ENCODE measurements at regions not wholly inside any gene's neighbourhood (a gene's known extent, or its start where the extent isn't known, plus 50 kb on each side); places are given as distances from the start of the nearest gene placed in this dataset.

DNA sequence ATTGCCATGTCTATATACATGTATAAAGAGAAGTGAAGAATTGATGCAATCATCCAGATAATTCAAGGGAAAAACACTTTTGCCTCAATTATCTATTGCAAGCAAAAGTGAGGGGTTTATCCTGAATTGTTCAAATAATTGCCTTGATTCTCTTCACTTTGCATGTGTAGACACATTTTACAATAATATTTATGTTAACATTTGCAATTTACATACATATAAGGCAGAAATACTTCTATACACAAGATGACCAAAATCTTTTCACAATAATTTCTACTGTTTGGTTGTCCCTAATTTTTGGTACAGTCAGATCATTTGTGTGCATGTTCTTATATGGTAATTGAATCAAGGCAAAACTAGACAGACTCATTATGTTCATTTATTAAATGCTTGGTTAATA lies 285.3 kb upstream of the TMEM161B start:
- DNase-seq (ENCODE audit: low read depth) = no peak

DNA sequence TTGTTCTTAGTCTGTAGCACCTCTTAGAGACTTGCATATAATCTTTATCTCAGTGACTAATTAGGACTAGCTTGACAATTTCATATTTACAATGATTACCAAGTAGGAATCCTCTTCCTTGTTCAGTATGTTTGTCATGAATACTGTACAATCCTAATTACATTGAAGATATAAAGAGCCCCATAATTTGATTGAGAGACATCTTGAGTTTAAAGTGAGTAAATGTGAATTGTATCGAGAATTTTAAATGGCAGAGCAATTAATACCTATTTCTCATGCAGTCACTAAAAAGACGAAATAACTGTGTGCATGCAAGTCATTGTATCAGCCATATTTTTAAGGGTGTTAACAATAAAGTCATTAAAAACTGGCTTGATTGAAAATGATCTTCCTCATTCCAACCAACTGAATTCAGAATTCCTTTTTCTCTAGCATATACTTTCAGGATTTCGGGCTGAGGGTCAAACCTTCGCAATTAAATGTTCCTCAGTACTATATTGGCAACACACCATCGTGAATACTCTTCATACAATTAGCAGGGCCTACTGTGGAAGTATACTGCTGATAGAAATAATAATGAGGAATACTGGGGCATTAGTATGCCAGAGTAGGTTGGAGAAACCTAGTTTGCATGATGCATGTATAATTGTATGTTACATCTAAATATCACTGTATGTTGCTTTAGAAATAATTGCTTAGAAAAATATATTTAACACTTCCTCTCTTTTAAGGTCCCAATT lies 284.7 kb upstream of the TMEM161B start:
- no peak overlapping the region for H3K4me3 ChIP-seq (ENCODE audit: low read depth, low read length)
- TF ChIP-seq, protein P1, sequence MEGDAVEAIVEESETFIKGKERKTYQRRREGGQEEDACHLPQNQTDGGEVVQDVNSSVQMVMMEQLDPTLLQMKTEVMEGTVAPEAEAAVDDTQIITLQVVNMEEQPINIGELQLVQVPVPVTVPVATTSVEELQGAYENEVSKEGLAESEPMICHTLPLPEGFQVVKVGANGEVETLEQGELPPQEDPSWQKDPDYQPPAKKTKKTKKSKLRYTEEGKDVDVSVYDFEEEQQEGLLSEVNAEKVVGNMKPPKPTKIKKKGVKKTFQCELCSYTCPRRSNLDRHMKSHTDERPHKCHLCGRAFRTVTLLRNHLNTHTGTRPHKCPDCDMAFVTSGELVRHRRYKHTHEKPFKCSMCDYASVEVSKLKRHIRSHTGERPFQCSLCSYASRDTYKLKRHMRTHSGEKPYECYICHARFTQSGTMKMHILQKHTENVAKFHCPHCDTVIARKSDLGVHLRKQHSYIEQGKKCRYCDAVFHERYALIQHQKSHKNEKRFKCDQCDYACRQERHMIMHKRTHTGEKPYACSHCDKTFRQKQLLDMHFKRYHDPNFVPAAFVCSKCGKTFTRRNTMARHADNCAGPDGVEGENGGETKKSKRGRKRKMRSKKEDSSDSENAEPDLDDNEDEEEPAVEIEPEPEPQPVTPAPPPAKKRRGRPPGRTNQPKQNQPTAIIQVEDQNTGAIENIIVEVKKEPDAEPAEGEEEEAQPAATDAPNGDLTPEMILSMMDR (IDR thresholded peaks at IDR 0.05; ENCODE audit: insufficient read depth, low read depth, low read length, missing control alignments) = no peak
- no peak for DNase-seq (ENCODE audit: low read depth)

More for the DNA sequence above, 285.3 kb upstream of the TMEM161B start:
- H3K4me3 ChIP-seq (ENCODE audit: low read depth, low read length) = no peak overlapping the region
- TF ChIP-seq, protein P1 (IDR thresholded peaks at IDR 0.05; ENCODE audit: insufficient read depth, low read depth, low read length, missing control alignments) = no peak

DNA sequence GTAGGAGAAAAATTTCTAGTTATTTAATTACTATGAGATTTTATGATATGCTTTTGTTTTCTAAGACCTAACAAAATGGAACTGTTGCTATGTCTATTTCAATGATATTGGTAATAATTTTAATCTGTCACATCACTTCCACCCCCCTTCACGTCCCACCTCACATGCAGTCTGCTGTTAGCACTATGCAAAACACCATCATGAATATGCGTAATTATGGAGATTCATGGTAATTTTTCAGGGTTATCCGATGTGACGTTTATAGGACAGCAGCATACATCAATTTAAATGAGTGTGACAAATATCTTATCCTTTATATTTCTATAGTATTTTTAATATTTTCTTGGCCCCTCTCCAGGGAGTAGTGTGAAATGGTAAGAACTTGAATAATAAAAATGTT lies 283.8 kb upstream of the TMEM161B start:
- no peak overlapping the region for H3K4me3 ChIP-seq (ENCODE audit: low read depth, low read length)
- TF ChIP-seq, protein P1 (IDR thresholded peaks at IDR 0.05; ENCODE audit: insufficient read depth, low read depth, low read length, missing control alignments) = no peak
- DNase-seq (ENCODE audit: low read depth) = no peak

DNA sequence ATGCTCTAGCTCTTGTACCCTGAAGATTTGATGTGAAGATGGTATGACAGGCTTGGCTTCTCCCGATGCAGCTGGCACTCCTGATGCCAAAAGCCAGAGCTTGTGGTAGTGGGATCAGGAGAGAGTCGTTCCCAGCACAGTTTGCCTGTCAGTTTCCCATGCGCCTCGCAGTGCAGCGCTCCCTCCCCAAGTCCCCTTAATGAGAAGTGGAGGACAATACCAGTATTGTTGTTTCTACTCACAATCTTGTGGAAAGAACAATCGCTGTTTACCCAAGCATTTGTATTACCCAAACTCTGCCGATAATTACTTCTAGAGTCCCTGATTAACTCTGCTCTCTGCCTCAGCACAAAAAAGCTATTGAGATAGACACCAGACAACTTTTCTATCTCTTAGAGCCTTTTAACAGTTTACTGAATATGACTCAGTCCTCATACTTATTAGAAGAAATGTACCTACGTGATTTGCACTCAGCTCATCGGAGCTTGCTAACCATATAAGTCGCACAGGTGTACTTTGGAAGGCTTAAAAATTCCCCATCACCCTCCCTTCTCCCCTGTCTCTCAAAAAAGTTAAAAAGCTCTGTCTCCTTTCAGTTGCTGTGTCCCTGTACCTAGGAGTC lies 283.2 kb upstream of the TMEM161B start:
- no peak for DNase-seq (ENCODE audit: low read depth)
- no peak overlapping the region for H3K4me3 ChIP-seq (ENCODE audit: low read depth, low read length)
- TF ChIP-seq, protein P1 (IDR thresholded peaks at IDR 0.05; ENCODE audit: insufficient read depth, low read depth, low read length, missing control alignments) = no peak

DNA sequence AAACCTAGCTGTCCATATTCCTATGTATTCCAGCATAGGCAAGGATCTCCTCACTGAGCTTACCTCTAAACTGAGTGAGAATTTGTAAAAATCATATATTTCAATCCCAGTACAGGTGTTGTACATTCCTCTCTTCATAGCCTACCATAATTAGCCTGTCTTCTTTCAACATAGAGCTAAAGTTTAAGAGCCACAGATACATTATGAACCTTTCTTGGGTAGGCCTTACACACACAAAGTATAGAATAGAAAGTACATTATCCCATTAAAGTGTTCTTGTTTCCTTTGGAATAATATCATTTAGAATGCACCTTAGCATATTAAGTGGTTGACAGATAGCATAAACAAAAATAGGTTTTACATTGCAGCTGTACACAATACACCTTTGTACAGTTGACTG lies 282.1 kb upstream of the TMEM161B start:
- no peak overlapping the region for H3K4me3 ChIP-seq (ENCODE audit: low read depth, low read length)
- TF ChIP-seq, protein P1 (IDR thresholded peaks at IDR 0.05; ENCODE audit: insufficient read depth, low read depth, low read length, missing control alignments) = no peak
- DNase-seq (ENCODE audit: low read depth) = no peak

DNA sequence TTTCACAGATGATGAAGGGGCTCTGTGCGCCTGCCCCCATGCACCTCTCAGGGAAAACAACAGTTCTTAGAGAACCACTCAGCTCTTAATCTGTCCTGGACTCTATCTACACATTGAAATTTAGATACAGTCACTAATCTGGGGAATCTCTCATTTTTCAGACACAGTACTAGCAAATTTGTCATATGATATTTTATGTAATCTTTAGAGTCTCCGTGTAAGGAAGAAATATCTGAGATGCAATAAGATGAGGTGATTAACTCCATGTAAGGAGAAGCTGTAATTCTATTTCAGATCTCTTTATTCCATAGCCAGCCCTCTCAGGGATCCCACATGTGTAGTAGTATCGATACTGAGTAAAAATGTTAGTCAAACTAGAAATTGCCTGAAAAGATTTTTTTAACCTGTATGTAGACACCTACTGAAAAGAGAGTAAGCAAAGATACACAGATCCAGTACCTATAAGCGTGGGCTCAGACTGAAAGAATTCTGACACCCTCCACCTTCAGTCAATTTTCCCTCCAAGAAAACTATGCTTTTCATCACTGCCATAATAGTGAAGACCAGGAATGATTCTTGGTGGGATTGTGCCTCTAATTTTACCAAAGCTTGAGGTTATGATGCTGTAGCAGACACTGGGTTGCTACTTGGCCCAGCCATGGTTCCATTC lies 279.6 kb upstream of the TMEM161B start:
- TF ChIP-seq, protein P1 (IDR thresholded peaks at IDR 0.05; ENCODE audit: insufficient read depth, low read depth, low read length, missing control alignments) = no peak
- H3K4me3 ChIP-seq (ENCODE audit: low read depth, low read length) = no peak overlapping the region
- DNase-seq (ENCODE audit: low read depth) = no peak

Measured in GM12865 (cell line).